ENCODE measurements at regions not wholly inside any gene's neighbourhood (a gene's known extent, or its start where the extent isn't known, plus 50 kb on each side); places are given as distances from the start of the nearest gene placed in this dataset.
A peak's percentile ranks its signal among the peaks of the same experiment; 100 is the strongest.

DNA sequence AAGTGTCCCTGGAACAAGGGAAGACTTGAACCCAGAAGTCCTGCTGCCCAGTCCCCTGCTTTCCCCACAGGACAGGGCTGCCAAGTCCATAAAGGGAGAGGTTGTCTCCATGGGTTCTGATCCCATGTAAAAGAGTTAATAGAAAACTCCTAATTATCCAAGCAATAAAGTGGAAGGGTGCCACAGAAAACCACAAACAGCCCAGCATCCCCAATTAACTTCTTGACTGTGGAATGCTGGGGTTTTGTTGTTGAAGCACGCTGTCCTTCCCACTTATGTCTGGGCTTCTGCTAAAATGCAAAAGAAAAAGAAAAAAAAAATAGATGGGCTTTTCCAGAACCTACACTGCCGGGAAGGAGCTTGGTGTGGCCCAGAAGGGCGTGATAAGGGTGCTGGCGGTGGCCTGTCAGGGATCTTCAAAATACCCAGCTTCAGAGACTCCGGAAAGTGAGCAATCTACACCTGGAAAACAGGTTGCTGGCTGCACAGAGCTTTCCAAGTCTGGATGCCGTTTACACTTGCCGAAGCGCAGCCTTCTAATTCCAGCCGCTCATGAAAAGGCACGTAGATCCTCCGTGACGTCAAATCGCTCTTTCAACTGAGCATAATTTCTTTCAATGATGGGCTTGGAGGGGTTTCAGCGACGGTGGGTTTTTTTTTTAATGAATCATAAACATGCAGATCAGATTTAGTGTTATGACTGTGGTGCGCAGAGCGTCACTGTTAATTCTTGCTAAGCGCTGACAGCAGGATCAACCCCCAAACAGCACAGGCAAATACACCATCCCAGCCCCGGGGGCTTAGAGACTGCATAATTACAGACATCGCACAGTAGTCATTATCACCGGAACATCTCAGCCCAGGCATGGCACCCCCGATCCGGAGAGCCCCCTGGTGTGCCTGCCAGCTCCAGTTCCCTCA, 197.6 kb downstream of the BCOR start (continued):
- TF ChIP-seq NFE2L2 (IDR thresholded peaks at IDR 0.05; ENCODE audit: low read depth, low read length): no peak

GRCh38 chrX:39900777-39901170, 197.0 kb downstream of the BCOR start:
- no peak overlapping the region for H3K4me3 ChIP-seq (ENCODE audit: insufficient read depth, low read depth, low read length)
- dilution Hi-C loops (cut with HindIII; ENCODE audit: low sequenced_read_pairs, unreplicated experiment) (no loop called here), in situ Hi-C loops (cut with MboI; ENCODE audit: low sequenced_read_pairs) (no loop called here)

More at GRCh38 chrX:39900777-39901170, 197.0 kb downstream of the BCOR start:
- POLR2A ChIA-PET (ENCODE audit: unreplicated experiment): no interaction called here
- TF ChIP-seq MAFK (IDR thresholded peaks at IDR 0.05; ENCODE audit: low read depth, low read length): no peak
- TF ChIP-seq MAZ (IDR thresholded peaks at IDR 0.05; ENCODE audit: borderline replicate concordance, low read depth, low read length): no peak
- TF ChIP-seq MXI1 (IDR thresholded peaks at IDR 0.05; ENCODE audit: borderline replicate concordance, low read depth, low read length): no peak
- TF ChIP-seq FOS (IDR thresholded peaks at IDR 0.05; ENCODE audit: low read depth, low read length): no peak
- TF ChIP-seq RFX5 (IDR thresholded peaks at IDR 0.05; ENCODE audit: low read depth, low read length): no peak
- no peak for TF ChIP-seq CEBPB (IDR thresholded peaks at IDR 0.05; ENCODE audit: low read depth, low read length)
- no peak for TF ChIP-seq NFE2L2 (IDR thresholded peaks at IDR 0.05; ENCODE audit: low read depth, low read length)
- TF ChIP-seq BHLHE40 (IDR thresholded peaks at IDR 0.05; ENCODE audit: low read depth, low read length): no peak
- no peak for TF ChIP-seq RCOR1 (IDR thresholded peaks at IDR 0.05; ENCODE audit: insufficient replicate concordance, low read length)
- no peak for TF ChIP-seq CTCF (conservative IDR thresholded peaks at IDR 0.05; ENCODE audit: low read depth, low read length)
- no peak overlapping the region for H4K5ac ChIP-seq (ENCODE audit: low read depth, low read length)
- WGBS, 2 experiments (ENCODE audit: extremely low coverage in 2 of 2, insufficient read length in 1 of 2): 56% methylated on average over 3 of the region's 11 CpGs; no CpG with 5 or more reads in 1 of the 2 experiments
- H4K91ac ChIP-seq (ENCODE audit: insufficient read depth, low read depth, low read length): no peak overlapping the region
- H2AK5ac ChIP-seq (ENCODE audit: low read depth, low read length): no peak overlapping the region
- H2BK15ac ChIP-seq (ENCODE audit: low read depth, low read length): no peak overlapping the region
- H3K56ac ChIP-seq (ENCODE audit: extremely low read depth, insufficient read depth, low read length): no peak overlapping the region
- no peak overlapping the region for H2AK9ac ChIP-seq (replicated peaks; ENCODE audit: low read depth, low read length, poor library complexity)
- H3K36me3 ChIP-seq (ENCODE audit: control insufficient read depth, insufficient read depth, low read length): no peaks in the 10 kb centered on the region
- H2BK20ac ChIP-seq (ENCODE audit: low read depth, low read length): no peak overlapping the region
- H3K18ac ChIP-seq (ENCODE audit: low read depth, low read length): no peak overlapping the region
- H3K14ac ChIP-seq (replicated peaks; ENCODE audit: low read depth, low read length): no peak overlapping the region
- no peak overlapping the region for H3K27ac ChIP-seq (ENCODE audit: insufficient read depth, low read length)
- intact Hi-C loops (cut with micrococcal nuclease): loop anchor here (5.0 kb wide), 2 partner anchors 168 to 187 kb away; no protein-coding TSS in a partner anchor
- H4K8ac ChIP-seq (ENCODE audit: low read depth in 2 of 2, low read length in 2 of 2): no peak overlapping the region
- H3K23ac ChIP-seq (ENCODE audit: low read depth, low read length): no peak overlapping the region
- no peak overlapping the region for H3K4ac ChIP-seq (ENCODE audit: low read depth, low read length)
- H2BK5ac ChIP-seq (ENCODE audit: low read depth, low read length, poor library complexity, severe bottlenecking): no peak overlapping the region
- H3K79me1 ChIP-seq (ENCODE audit: low read depth in 1 of 2, low read length in 2 of 2): no peaks in the 10 kb centered on the region
- H3K9me3 ChIP-seq (ENCODE audit: control insufficient read depth, insufficient read depth, low read length): no peaks in the 10 kb centered on the region
- 0 out of 2 replicates have a peak, but pooled peaks cover 4% of the 10 kb centered on the region for H3K9me1 ChIP-seq (ENCODE audit: insufficient read depth, low read length)
- H3K4me1 ChIP-seq (ENCODE audit: control insufficient read depth, insufficient read depth, low read length): peaks cover 15% of the 10 kb centered on the region
- ATAC-seq (ENCODE audit: low read depth) (no peak), DNase-seq (no peak)
- no peak overlapping the region for H3K4me2 ChIP-seq (ENCODE audit: low read depth, low read length)
- no TSS peak for BruUV-seq (replicated peaks)
- no peak overlapping the region for H2BK120ac ChIP-seq (ENCODE audit: low read depth, low read length)
- CTCF ChIA-PET: interaction anchor here (0.5 kb wide), 1 partner anchor 269 kb away, joined by 3 read pairs; no protein-coding TSS in a partner anchor
- H4K20me1 ChIP-seq (ENCODE audit: insufficient read depth, low read length): no peaks in the 10 kb centered on the region
- H2AFZ ChIP-seq (replicated peaks; ENCODE audit: low read length, poor library complexity): peak overlapping the region; percentile 49
- H3K27me3 ChIP-seq (ENCODE audit: control insufficient read depth, insufficient read depth, low read length): no peaks in the 10 kb centered on the region; the same call in 1 of the 2 replicates
- H3K9ac ChIP-seq (ENCODE audit: low read depth, low read length): no peak overlapping the region

Data from IMR-90 (cell line).